Mucosa of rectum (tissue), 2 donors: ENCODE measurements at regions not wholly inside any gene's neighbourhood (a gene's known extent, or its start where the extent isn't known, plus 50 kb on each side); places are given as distances from the start of the nearest gene placed in this dataset.

Experiments
- H3K27ac ChIP-seq, 2 donors: one replicate each; pipeline ENCODE4 v1.7.0; 2013; ENCODE audit warnings: inconsistent platforms in 2 of 2, low read depth in 2 of 2, low read length in 2 of 2
- H3K27me3 ChIP-seq, 2 donors: one replicate each; pipeline ENCODE4 v1.7.0; 2013; ENCODE audit warnings: low read length in 2 of 2; ENCODE audit not compliant: control insufficient read depth in 2 of 2, insufficient read depth in 2 of 2
- H3K36me3 ChIP-seq, 2 donors: one replicate each; pipeline ENCODE4 v1.7.0; 2013; ENCODE audit warnings: low read length in 2 of 2; ENCODE audit not compliant: control insufficient read depth in 2 of 2, insufficient read depth in 2 of 2
- H3K4me1 ChIP-seq, 2 donors: one replicate each; pipeline ENCODE4 v1.7.0; 2013; ENCODE audit warnings: low read length in 2 of 2, mild to moderate bottlenecking in 1 of 2; ENCODE audit not compliant: control insufficient read depth in 2 of 2, insufficient read depth in 2 of 2
- H3K4me3 ChIP-seq, 2 donors: one replicate each; pipeline ENCODE4 v1.7.0; 2013; ENCODE audit warnings: low read length in 2 of 2
- H3K9ac ChIP-seq, 2 donors: one replicate each; pipeline ENCODE4 v1.7.0; 2013; ENCODE audit warnings: low read length in 2 of 2, low read depth in 1 of 2, mild to moderate bottlenecking in 1 of 2
- H3K9me3 ChIP-seq, 2 donors: one replicate each; pipeline ENCODE4 v1.7.0; 2013; ENCODE audit warnings: low read length in 2 of 2; ENCODE audit not compliant: control insufficient read depth in 2 of 2
- donor health status: healthy.
- donor health status: Normal muscosa, but diverticular disease.

DNA sequence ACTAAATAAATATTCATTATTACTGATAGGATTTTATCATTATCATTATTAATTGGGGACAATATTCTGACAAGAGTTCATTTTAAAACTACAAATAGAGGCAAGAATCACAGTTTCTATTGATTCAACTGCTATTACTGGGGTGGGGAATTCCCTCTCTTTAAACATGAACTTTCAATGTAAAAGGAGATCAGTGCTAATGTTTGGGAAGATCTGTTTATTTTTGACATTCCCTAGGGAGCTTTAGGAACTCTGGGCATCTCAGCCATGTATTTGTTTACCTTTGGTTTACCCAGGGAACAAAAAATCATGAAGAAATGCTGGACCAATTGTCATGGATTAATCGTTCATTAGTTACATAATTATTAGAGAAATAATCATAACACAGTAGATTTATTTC, 443.2 kb upstream of the AKR1E2 start:
- H3K36me3 ChIP-seq = no peaks in the 10 kb centered on the region
- H3K9ac ChIP-seq = no peak overlapping the region
- no peaks in the 10 kb centered on the region for H3K27me3 ChIP-seq
- no peaks in the 10 kb centered on the region for H3K9me3 ChIP-seq
- no peak overlapping the region for H3K4me3 ChIP-seq
- no peak overlapping the region for H3K27ac ChIP-seq
- H3K4me1 ChIP-seq = no peaks in the 10 kb centered on the region

- H3K27ac ChIP-seq = no peak overlapping the region
- peaks cover 0 to 5% of the 10 kb centered on the region in 2 donors for H3K4me1 ChIP-seq
- no peaks in the 10 kb centered on the region for H3K36me3 ChIP-seq
- H3K9me3 ChIP-seq = no peaks in the 10 kb centered on the region
- H3K27me3 ChIP-seq = no peaks in the 10 kb centered on the region
- no peak overlapping the region for H3K9ac ChIP-seq
- no peak overlapping the region for H3K4me3 ChIP-seq
These were observed 452.4 kb upstream of the AKR1E2 start for GRCh38 chr10:4373612-4374011.

DNA sequence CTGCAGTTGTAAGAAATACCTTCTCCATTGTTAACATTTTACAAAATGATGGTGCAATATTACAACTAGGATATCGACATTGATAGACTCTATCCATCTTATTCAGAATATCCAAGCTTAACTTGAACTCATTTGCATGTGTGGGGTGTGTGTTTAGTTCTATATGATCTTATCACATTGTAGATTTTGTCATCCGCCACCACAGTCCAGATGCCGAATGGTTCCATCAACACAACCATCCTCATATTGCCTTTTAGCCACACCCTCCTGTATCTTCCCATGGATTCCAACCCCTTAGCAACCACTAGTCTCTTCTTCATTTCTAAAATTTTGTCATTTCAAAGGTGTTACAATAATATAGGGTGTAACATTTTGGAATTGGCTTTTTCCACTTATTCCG, 452.9 kb upstream of the AKR1E2 start:
- H3K27ac ChIP-seq = no peak overlapping the region

DNA sequence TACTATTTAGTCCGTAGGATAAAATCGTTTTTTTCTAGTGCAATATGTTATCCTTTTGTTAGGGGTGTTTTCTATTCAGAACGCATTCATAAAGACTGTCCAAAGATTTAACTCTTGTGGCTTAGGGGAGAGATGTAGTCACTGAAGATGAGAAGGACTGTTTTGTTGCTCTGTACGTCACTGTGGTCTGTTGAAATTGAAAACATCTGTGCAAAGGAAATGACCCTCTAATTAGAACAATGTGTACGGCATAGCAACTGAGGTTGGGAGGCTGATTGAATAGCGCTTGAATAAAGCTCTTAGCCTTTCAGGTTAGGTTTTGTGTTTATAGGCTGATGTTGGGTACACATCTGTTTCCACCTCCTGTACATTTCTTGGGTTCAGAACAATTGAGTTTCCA, 453.4 kb upstream of the AKR1E2 start:
- Histone ChIP-seq H3K4me3 (no peak overlapping the region), H3K36me3 (no peaks in the 10 kb centered on the region), H3K27me3 (no peaks in the 10 kb centered on the region), H3K4me1 (peaks cover 0 to 5% of the 10 kb centered on the region in 2 donors), H3K27ac (no peak overlapping the region), H3K9ac (no peak overlapping the region), H3K9me3 (no peaks in the 10 kb centered on the region)

More for the DNA sequence above, 452.9 kb upstream of the AKR1E2 start:
- no peaks in the 10 kb centered on the region for H3K27me3 ChIP-seq
- H3K36me3 ChIP-seq = no peaks in the 10 kb centered on the region
- H3K9ac ChIP-seq = no peak overlapping the region
- peaks cover 0 to 5% of the 10 kb centered on the region in 2 donors for H3K4me1 ChIP-seq
- no peaks in the 10 kb centered on the region for H3K9me3 ChIP-seq
- H3K4me3 ChIP-seq = no peak overlapping the region

DNA sequence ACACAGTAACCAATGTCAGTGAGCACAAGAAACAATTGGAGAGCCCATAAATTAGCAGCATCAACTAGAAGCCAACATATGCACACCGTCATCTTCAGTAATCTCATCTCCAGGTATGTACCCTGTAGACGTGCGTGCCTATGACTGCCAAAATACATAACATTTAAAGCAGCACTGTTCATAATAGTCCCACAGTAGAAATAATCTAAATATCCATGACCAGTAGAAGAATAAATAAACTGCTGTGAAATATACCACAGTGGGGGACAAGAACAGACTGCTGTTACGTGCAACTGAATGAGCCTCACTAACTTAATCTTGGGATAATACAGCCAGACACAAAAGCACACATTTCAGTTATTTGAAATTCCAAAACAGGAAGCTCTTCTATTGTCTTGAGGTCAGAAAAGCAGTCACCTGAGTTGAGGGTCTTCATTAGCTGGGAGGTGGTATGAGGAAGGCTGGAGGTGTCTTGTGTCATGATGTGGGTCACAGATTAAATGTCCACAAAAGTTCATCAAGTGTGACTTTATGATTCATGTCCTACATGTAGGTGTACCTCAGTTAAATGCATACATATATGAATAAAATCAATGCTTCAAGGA, 454.2 kb upstream of the AKR1E2 start:
- Histone ChIP-seq H3K4me3 (no peak overlapping the region), H3K27me3 (no peaks in the 10 kb centered on the region), H3K4me1 (peaks cover 0 to 5% of the 10 kb centered on the region in 2 donors), H3K9me3 (no peaks in the 10 kb centered on the region), H3K9ac (no peak overlapping the region), H3K36me3 (no peaks in the 10 kb centered on the region), H3K27ac (no peak overlapping the region)

DNA sequence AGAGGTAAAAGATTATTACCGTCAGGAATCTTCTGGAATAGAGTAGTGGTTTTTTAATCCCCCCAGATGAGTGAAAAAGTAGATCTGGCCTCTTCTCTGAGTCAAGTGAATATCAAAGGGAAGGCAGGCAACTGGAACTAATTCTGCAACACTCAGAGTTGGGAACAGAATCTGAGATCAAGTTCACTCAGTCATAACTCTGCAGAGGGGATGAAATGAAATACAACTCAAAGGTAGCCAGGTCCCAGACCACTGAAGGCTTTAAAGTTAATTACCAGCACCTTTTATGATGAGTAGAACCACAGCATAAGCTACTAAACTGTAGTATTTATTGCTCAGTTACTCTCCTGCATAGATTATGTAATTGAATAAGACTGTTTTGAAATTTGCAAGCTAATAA, 455.6 kb upstream of the AKR1E2 start:
- Histone ChIP-seq H3K27me3 (no peaks in the 10 kb centered on the region), H3K36me3 (no peaks in the 10 kb centered on the region), H3K4me3 (no peak overlapping the region), H3K9ac (no peak overlapping the region), H3K9me3 (no peaks in the 10 kb centered on the region), H3K27ac (no peak overlapping the region), H3K4me1 (peaks cover 0 to 5% of the 10 kb centered on the region in 2 donors)

GRCh38 chr10:4361581-4361980, 464.4 kb upstream of the AKR1E2 start:
- H3K9ac ChIP-seq = no peak overlapping the region
- no peaks in the 10 kb centered on the region for H3K4me1 ChIP-seq
- H3K9me3 ChIP-seq = no peaks in the 10 kb centered on the region

DNA sequence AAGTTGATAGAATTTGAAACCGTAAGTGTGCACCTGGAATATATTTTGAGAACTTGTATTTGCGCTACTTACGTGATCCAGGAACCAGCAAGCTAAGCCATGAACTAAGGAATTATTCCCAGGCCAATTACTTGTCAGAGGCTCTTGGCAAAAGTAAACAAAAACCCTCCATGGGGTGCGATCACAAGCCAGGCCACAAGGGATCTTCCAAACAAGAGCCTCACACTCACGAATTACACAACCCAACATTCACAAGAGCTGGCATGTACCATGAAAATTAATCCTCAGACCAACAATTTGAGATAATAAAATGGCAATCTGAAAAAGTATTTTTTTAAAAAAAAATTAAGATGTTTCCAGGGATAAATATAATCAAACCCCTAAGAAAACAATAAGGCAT, 467.0 kb upstream of the AKR1E2 start:
- Histone ChIP-seq H3K27me3 (no peaks in the 10 kb centered on the region), H3K36me3 (no peaks in the 10 kb centered on the region), H3K27ac (no peak overlapping the region), H3K4me3 (no peak overlapping the region), H3K4me1 (peaks cover 0 to 5% of the 10 kb centered on the region in 2 donors), H3K9ac (no peak overlapping the region), H3K9me3 (no peaks in the 10 kb centered on the region)

More at GRCh38 chr10:4361581-4361980, 464.4 kb upstream of the AKR1E2 start:
- no peaks in the 10 kb centered on the region for H3K36me3 ChIP-seq
- H3K27ac ChIP-seq = no peak overlapping the region
- no peaks in the 10 kb centered on the region for H3K27me3 ChIP-seq
- H3K4me3 ChIP-seq = no peak overlapping the region

GRCh38 chr10:4357911-4358310, 468.1 kb upstream of the AKR1E2 start:
- Histone ChIP-seq H3K4me3 (no peak overlapping the region), H3K36me3 (no peaks in the 10 kb centered on the region), H3K9me3 (no peaks in the 10 kb centered on the region), H3K27ac (no peak overlapping the region), H3K27me3 (no peaks in the 10 kb centered on the region), H3K4me1 (peaks cover 0 to 6% of the 10 kb centered on the region in 2 donors), H3K9ac (no peak overlapping the region)

DNA sequence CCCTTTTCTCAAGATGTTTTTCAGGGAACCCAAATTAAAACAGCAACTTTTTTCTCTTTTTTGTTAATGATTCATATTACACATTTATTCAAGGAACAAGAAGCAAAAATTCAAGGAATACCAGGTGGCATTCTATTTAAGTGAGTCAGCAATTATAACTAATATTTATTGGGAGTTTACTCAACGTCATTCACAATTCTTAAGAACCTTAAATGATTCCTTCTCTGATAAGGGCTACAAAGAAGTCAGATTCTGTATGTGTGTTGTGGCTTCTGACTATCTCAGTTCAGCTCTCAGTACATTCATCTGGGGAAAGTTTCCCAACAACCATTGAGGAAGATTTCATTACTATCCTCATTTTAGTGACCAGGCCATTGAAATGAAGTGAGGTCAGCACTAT, 470.7 kb upstream of the AKR1E2 start:
- H3K9me3 ChIP-seq = no peaks in the 10 kb centered on the region
- no peaks in the 10 kb centered on the region for H3K27me3 ChIP-seq
- peaks cover 0 to 6% of the 10 kb centered on the region in 2 donors for H3K4me1 ChIP-seq
- no peak overlapping the region for H3K27ac ChIP-seq
- no peak overlapping the region for H3K9ac ChIP-seq
- no peaks in the 10 kb centered on the region for H3K36me3 ChIP-seq
- H3K4me3 ChIP-seq = no peak overlapping the region
